ENCODE measurements at regions not wholly inside any gene's neighbourhood (a gene's known extent, or its start where the extent isn't known, plus 50 kb on each side); places are given as distances from the start of the nearest gene placed in this dataset.

GRCh38 chr18:79613186-79613931, 66.2 kb upstream of the CTDP1 start:
- TF ChIP-seq CTCF (IDR thresholded peaks at IDR 0.05) (no peak), POLR2A (IDR thresholded peaks at IDR 0.05) (no peak)

Measured in lower leg skin (tissue), 3 donors.